IMR-90 (cell line): ENCODE measurements at regions not wholly inside any gene's neighbourhood (a gene's known extent, or its start where the extent isn't known, plus 50 kb on each side); places are given as distances from the start of the nearest gene placed in this dataset.

Experiments
- ATAC-seq: fragments of 200-7000 bp; cut with Tn5 transposase; 2 replicates; pipeline ENCODE4 v1.9.1; 2020; ENCODE audit warnings: low read depth, mild to moderate bottlenecking, moderate library complexity
- BruUV-seq: library from RNA; stranded (reverse); fragments of 400-500 nt; replicated peaks from 2 replicates; lab custom pipeline; 2021; lab: Mats Ljungman, UMichigan
- CTCF ChIA-PET: fragments of 300-600 bp; formaldehyde crosslinking; extraction: SDS; loops from one replicate; lab custom pipeline; 2021; ENCODE audit warnings: antibody characterized with exemption; lab: Yijun Ruan, JAX
- POLR2A ChIA-PET: fragments of 300-600 bp; sonication (Branson Sonifier 250); formaldehyde crosslinking; loops from one replicate; lab custom pipeline; 2022; ENCODE audit warnings: antibody characterized with exemption; ENCODE audit not compliant: unreplicated experiment; lab: Charles Lee
- DNase-seq: peaks from one replicate; pipeline ENCODE4 v3.0.0; 2013
- H2AFZ ChIP-seq: replicated peaks from 2 replicates; pipeline ENCODE3; 2013; ENCODE audit warnings: low read length, mild to moderate bottlenecking; ENCODE audit not compliant: poor library complexity
- H2AK5ac ChIP-seq: 2 replicates; pipeline ENCODE4 v1.6.1; 2013; ENCODE audit warnings: low read depth, low read length, inconsistent platforms
- H2AK9ac ChIP-seq: replicated peaks from 2 replicates; pipeline ENCODE3; 2013; ENCODE audit warnings: mild to moderate bottlenecking, low read depth, low read length, moderate library complexity; ENCODE audit not compliant: poor library complexity
- H2BK120ac ChIP-seq: 2 replicates; pipeline ENCODE4 v1.6.1; 2013; ENCODE audit warnings: low read depth, low read length, inconsistent platforms
- H2BK15ac ChIP-seq: 3 replicates; pipeline ENCODE4 v1.6.1; 2013; ENCODE audit warnings: low read depth, low read length, inconsistent platforms
- H2BK20ac ChIP-seq: 2 replicates; pipeline ENCODE4 v1.6.1; 2013; ENCODE audit warnings: low read depth, mild to moderate bottlenecking, inconsistent platforms, low read length, moderate library complexity
- H2BK5ac ChIP-seq: 2 replicates; pipeline ENCODE4 v1.6.1; 2013; ENCODE audit warnings: mild to moderate bottlenecking, low read depth, low read length, inconsistent platforms; ENCODE audit not compliant: poor library complexity, severe bottlenecking
- H3K14ac ChIP-seq: replicated peaks from 2 replicates; pipeline ENCODE4 v1.6.1; 2013; ENCODE audit warnings: low read depth, low read length, inconsistent platforms
- H3K18ac ChIP-seq: 2 replicates; pipeline ENCODE4 v1.6.1; 2013; ENCODE audit warnings: low read depth, low read length, control low read depth
- H3K23ac ChIP-seq: 2 replicates; pipeline ENCODE4 v1.6.1; 2013; ENCODE audit warnings: low read depth, low read length, inconsistent platforms
- H3K27ac ChIP-seq: 2 replicates; pipeline ENCODE4 v1.5.1; 2013; ENCODE audit warnings: mild to moderate bottlenecking, control low read depth, low read length; ENCODE audit not compliant: insufficient read depth
- H3K27me3 ChIP-seq: 2 replicates; pipeline ENCODE4 v1.6.1; 2013; ENCODE audit warnings: low read length; ENCODE audit not compliant: control insufficient read depth, insufficient read depth
- H3K36me3 ChIP-seq: 2 replicates; pipeline ENCODE4 v1.6.1; 2013; ENCODE audit warnings: low read length, mixed read lengths; ENCODE audit not compliant: control insufficient read depth, insufficient read depth
- H3K4ac ChIP-seq: 2 replicates; pipeline ENCODE4 v1.6.1; 2013; ENCODE audit warnings: low read depth, low read length, inconsistent platforms
- H3K4me1 ChIP-seq: 2 replicates; pipeline ENCODE4 v1.6.1; 2013; ENCODE audit warnings: low read length, mixed read lengths; ENCODE audit not compliant: control insufficient read depth, insufficient read depth
- H3K4me2 ChIP-seq: 2 replicates; pipeline ENCODE4 v1.6.1; 2013; ENCODE audit warnings: low read depth, mild to moderate bottlenecking, control low read depth, low read length, moderate library complexity
- H3K4me3 ChIP-seq: 2 replicates; pipeline ENCODE4 v1.5.1; 2013; ENCODE audit warnings: low read depth, mild to moderate bottlenecking, control low read depth, low read length, moderate library complexity; ENCODE audit not compliant: insufficient read depth
- H3K56ac ChIP-seq: 2 replicates; pipeline ENCODE4 v1.6.1; 2013; ENCODE audit warnings: low read length, inconsistent platforms; ENCODE audit not compliant: insufficient read depth; ENCODE audit errors: extremely low read depth
- H3K79me1 ChIP-seq, 2 experiments: 2 replicates each; pipeline ENCODE4 v1.6.1; 2013; ENCODE audit warnings: low read length in 2 of 2, inconsistent platforms in 1 of 2, low read depth in 1 of 2
- H3K9ac ChIP-seq: 2 replicates; pipeline ENCODE4 v1.6.1; 2013; ENCODE audit warnings: low read depth, low read length, control low read depth
- H3K9me1 ChIP-seq: 2 replicates; pipeline ENCODE4 v1.6.1; 2013; ENCODE audit warnings: low read length, inconsistent platforms; ENCODE audit not compliant: insufficient read depth
- H3K9me3 ChIP-seq: 2 replicates; pipeline ENCODE4 v1.6.1; 2013; ENCODE audit warnings: low read length; ENCODE audit not compliant: control insufficient read depth, insufficient read depth
- H4K20me1 ChIP-seq: 2 replicates; pipeline ENCODE4 v1.6.1; 2013; ENCODE audit warnings: low read length, inconsistent platforms; ENCODE audit not compliant: insufficient read depth
- H4K5ac ChIP-seq: 2 replicates; pipeline ENCODE4 v1.6.1; 2013; ENCODE audit warnings: mild to moderate bottlenecking, low read depth, low read length, control low read depth
- H4K8ac ChIP-seq, 2 experiments: 2 replicates each; pipeline ENCODE4 v1.6.1; 2013; ENCODE audit warnings: low read depth in 2 of 2, low read length in 2 of 2, control low read depth in 1 of 2, inconsistent platforms in 1 of 2
- H4K91ac ChIP-seq: 2 replicates; pipeline ENCODE4 v1.6.1; 2013; ENCODE audit warnings: low read depth, low read length, inconsistent platforms; ENCODE audit not compliant: insufficient read depth
- CHD1 ChIP-seq: IDR thresholded peaks from 2 replicates; pipeline ENCODE4 v1.6.1; 2012; ENCODE audit warnings: low read depth, low read length, improper control_type of control experiment
- CTCF ChIP-seq: conservative IDR thresholded peaks from 2 replicates; pipeline ENCODE4 v1.5.1; 2012; ENCODE audit warnings: mild to moderate bottlenecking, low read depth, low read length, improper control_type of control experiment
- MAZ ChIP-seq: IDR thresholded peaks from 2 replicates; pipeline ENCODE4 v1.6.1; 2012; ENCODE audit warnings: low read depth, mild to moderate bottlenecking, low read length, improper control_type of control experiment, moderate library complexity, borderline replicate concordance
- MXI1 ChIP-seq: IDR thresholded peaks from 2 replicates; pipeline ENCODE4 v1.6.1; 2012; ENCODE audit warnings: low read depth, mild to moderate bottlenecking, low read length, moderate library complexity, borderline replicate concordance
- POLR2A ChIP-seq: IDR thresholded peaks from 2 replicates; pipeline ENCODE4 v1.6.1; 2012; ENCODE audit warnings: mild to moderate bottlenecking, low read depth, low read length
- USF2 ChIP-seq: fragments of 150-350 bp; IDR thresholded peaks from 2 replicates; pipeline ENCODE4 v1.6.1; 2017; ENCODE audit warnings: mild to moderate bottlenecking, antibody characterized with exemption, low read length, low read depth
- WGBS, 2 experiments: methylation state at CpG; one replicate each; pipeline versions ENCODE4 v1.1.5 to v1.1.7; 2013; ENCODE audit warnings: missing lambda C conversion rate in 2 of 2; ENCODE audit not compliant: insufficient read length in 1 of 2; ENCODE audit errors: extremely low coverage in 2 of 2; 5-methylcytosine and 5-hydroxymethylcytosine counted together
- dilution Hi-C: fragments of 300-500 bp; cut with HindIII; formaldehyde crosslinking; loops from one replicate; pipeline ENCODE4 v1.14.3; 2018; ENCODE audit warnings: low sequenced_read_pairs; ENCODE audit not compliant: unreplicated experiment
- in situ Hi-C: fragments of 300-500 bp; cut with MboI; formaldehyde crosslinking; loops from 3 replicates; pipeline ENCODE4 v1.14.3; 2019; ENCODE audit warnings: low sequenced_read_pairs, inconsistent platforms, mixed read lengths
- intact Hi-C: fragments of 100-400 bp; cut with micrococcal nuclease; formaldehyde crosslinking; loops from 2 replicates; pipeline ENCODE4 v1.10.0; 2022

DNA sequence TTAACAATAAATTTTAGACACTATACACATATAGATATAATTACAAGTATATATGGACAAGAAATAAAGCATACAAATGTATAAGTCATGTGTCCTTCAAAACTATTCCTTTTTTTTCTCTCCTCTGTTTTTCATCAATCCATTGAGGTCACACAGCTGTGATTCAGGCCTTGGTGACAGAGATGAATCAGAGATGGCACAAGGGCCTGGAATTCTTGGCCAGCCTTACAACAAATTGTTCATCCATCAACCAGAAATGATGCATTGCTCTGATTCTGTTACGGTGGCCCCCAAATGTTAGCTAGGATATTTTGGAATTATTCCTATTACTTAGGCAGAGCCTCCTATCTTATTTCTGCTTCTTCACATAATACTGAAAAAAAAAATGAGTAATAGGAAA lies 108.7 kb upstream of the MPDZ start:
- H3K56ac ChIP-seq = no peak overlapping the region
- H2AK9ac ChIP-seq = no peak overlapping the region
- H3K27me3 ChIP-seq = no peaks in the 10 kb centered on the region
- H2AK5ac ChIP-seq = no peak overlapping the region
- no TSS peak for BruUV-seq
- no peak for DNase-seq
- no peak overlapping the region for H3K14ac ChIP-seq
- H3K4me2 ChIP-seq = no peak overlapping the region
- H3K36me3 ChIP-seq = no peaks in the 10 kb centered on the region
- H4K91ac ChIP-seq = no peak overlapping the region
- H3K27ac ChIP-seq = no peak overlapping the region
- H3K4ac ChIP-seq = no peak overlapping the region
- intact Hi-C loops (no loop called here), in situ Hi-C loops (no loop called here), dilution Hi-C loops (no loop called here)
- H4K20me1 ChIP-seq = no peaks in the 10 kb centered on the region
- no peaks in the 10 kb centered on the region for H3K9me1 ChIP-seq
- no peak overlapping the region for H2BK120ac ChIP-seq
- H4K5ac ChIP-seq = no peak overlapping the region
- H2BK20ac ChIP-seq = no peak overlapping the region
- H3K9me3 ChIP-seq = peaks cover 3% of the 10 kb centered on the region
- no peak overlapping the region for H3K9ac ChIP-seq
- H3K79me1 ChIP-seq = no peaks in the 10 kb centered on the region
- ATAC-seq = no peak
- TF ChIP-seq POLR2A (no peak), MXI1 (no peak), CHD1 (no peak), CTCF (no peak), MAZ (no peak), USF2 (no peak)
- no peak overlapping the region for H3K23ac ChIP-seq
- H3K4me3 ChIP-seq = no peak overlapping the region
- H2BK5ac ChIP-seq = no peak overlapping the region
- WGBS, 2 experiments = no CpG with 5 or more reads among the region's 1 CpG
- ChIA-PET CTCF (no interaction called here), POLR2A (no interaction called here)
- H3K18ac ChIP-seq = no peak overlapping the region
- H2BK15ac ChIP-seq = no peak overlapping the region
- H3K4me1 ChIP-seq = no peaks in the 10 kb centered on the region
- no peak overlapping the region for H2AFZ ChIP-seq
- no peak overlapping the region for H4K8ac ChIP-seq
